HEK293 (cell line): ENCODE measurements at regions not wholly inside any gene's neighbourhood (a gene's known extent, or its start where the extent isn't known, plus 50 kb on each side); places are given as distances from the start of the nearest gene placed in this dataset.
A peak's percentile ranks its signal among the peaks of the same experiment; 100 is the strongest.

Experiments
- CTCF ChIA-PET: fragments of 350-600 bp; formaldehyde crosslinking; extraction: SDS; loops from one replicate; lab custom pipeline; 2021; ENCODE audit warnings: antibody characterized with exemption; lab: Yijun Ruan, JAX
- POLR2A ChIA-PET: fragments of 300-600 bp; formaldehyde crosslinking; extraction: SDS; loops from one replicate; lab custom pipeline; 2020; ENCODE audit warnings: antibody characterized with exemption, inconsistent platforms; lab: Yijun Ruan, JAX
- H3K27ac ChIP-seq: fragments of 200-500 bp; sonication (Bioruptor generic); 2 replicates; pipeline ENCODE4 v1.5.1; 2014; ENCODE audit warnings: low read depth, low read length, control low read depth, inconsistent platforms; ENCODE audit errors: extremely low read depth
- H3K36me3 ChIP-seq, 2 experiments: fragments of 200-500 bp in 1 of 2; sonication (Bioruptor generic) in 1 of 2; 1 replicate in 1 of 2; 2 replicates in 1 of 2; pipeline ENCODE4 v1.5.1; 2014 to 2017; ENCODE audit warnings: inconsistent platforms in 2 of 2, low read length in 2 of 2; ENCODE audit not compliant: control insufficient read depth in 2 of 2, insufficient read depth in 1 of 2
- H3K4me1 ChIP-seq: fragments of 200-500 bp; sonication (Bioruptor generic); 2 replicates; pipeline ENCODE4 v1.5.1; 2014; ENCODE audit warnings: mild to moderate bottlenecking, low read length, inconsistent platforms; ENCODE audit not compliant: control insufficient read depth, insufficient read depth
- H3K4me3 ChIP-seq: 2 replicates; pipeline ENCODE4 v1.5.1; 2011; ENCODE audit warnings: low read depth, mild to moderate bottlenecking, control low read depth, low read length, moderate library complexity
- H3K9me3 ChIP-seq: fragments of 200-500 bp; sonication (Bioruptor generic); 2 replicates; pipeline ENCODE4 v1.5.1; 2014; ENCODE audit warnings: low read depth, low read length, inconsistent platforms; ENCODE audit not compliant: control insufficient read depth, insufficient read depth
- GLI4 ChIP-seq: fragments of 450-650 bp; formaldehyde crosslinking; IDR thresholded peaks from 2 replicates; pipeline ENCODE4 v1.5.1; 2016; ENCODE audit warnings: missing biosample characterization, missing genetic modification characterization
- HIC1 ChIP-seq: fragments of 450-650 bp; formaldehyde crosslinking; IDR thresholded peaks from 2 replicates; pipeline ENCODE4 v1.5.1; 2016; ENCODE audit warnings: missing biosample characterization, missing genetic modification characterization
- KLF16 ChIP-seq: fragments of 450-650 bp; formaldehyde crosslinking; IDR thresholded peaks from 2 replicates; pipeline ENCODE4 v1.5.1; 2017; ENCODE audit warnings: missing biosample characterization, missing genetic modification characterization
- MEIS1 ChIP-seq: sonication (generic); formaldehyde crosslinking; IDR thresholded peaks from 2 replicates; pipeline ENCODE4 v1.8.1; 2022; ENCODE audit warnings: missing genetic modification reagents, mild to moderate bottlenecking, borderline replicate concordance
- REPIN1 ChIP-seq: fragments of 450-650 bp; formaldehyde crosslinking; IDR thresholded peaks from 2 replicates; pipeline ENCODE4 v1.5.1; 2017; ENCODE audit warnings: missing biosample characterization, missing genetic modification characterization, low read depth
- SETDB1 ChIP-seq: IDR thresholded peaks from one replicate; pipeline ENCODE4 v1.6.1; 2017; ENCODE audit warnings: mild to moderate bottlenecking, low read length, moderate library complexity, mixed read lengths; ENCODE audit not compliant: insufficient read length
- TSHZ1 ChIP-seq: fragments of 450-650 bp; formaldehyde crosslinking; IDR thresholded peaks from 2 replicates; pipeline ENCODE4 v1.5.1; 2016; ENCODE audit warnings: missing biosample characterization, missing genetic modification characterization, borderline replicate concordance
- ZFP69B ChIP-seq: fragments of 450-650 bp; formaldehyde crosslinking; IDR thresholded peaks from 2 replicates; pipeline ENCODE4 v1.5.1; 2016; ENCODE audit warnings: missing biosample characterization, missing genetic modification characterization
- ZNF121 ChIP-seq: fragments of 450-650 bp; formaldehyde crosslinking; IDR thresholded peaks from 2 replicates; pipeline ENCODE4 v1.5.1; 2016; ENCODE audit warnings: missing biosample characterization, missing genetic modification characterization
- ZNF146 ChIP-seq: fragments of 450-650 bp; formaldehyde crosslinking; IDR thresholded peaks from 2 replicates; pipeline ENCODE4 v1.5.1; 2016; ENCODE audit warnings: missing biosample characterization, missing genetic modification characterization
- ZNF184 ChIP-seq: fragments of 450-650 bp; IDR thresholded peaks from 2 replicates; pipeline ENCODE4 v1.5.1; 2018; ENCODE audit warnings: missing biosample characterization, mild to moderate bottlenecking, missing genetic modification characterization
- ZNF211 ChIP-seq: fragments of 450-650 bp; formaldehyde crosslinking; IDR thresholded peaks from 2 replicates; pipeline ENCODE4 v1.5.1; 2016; ENCODE audit warnings: low read depth, missing biosample characterization, missing genetic modification characterization
- ZNF26 ChIP-seq: fragments of 450-650 bp; formaldehyde crosslinking; IDR thresholded peaks from 2 replicates; pipeline ENCODE4 v1.5.1; 2016; ENCODE audit warnings: missing biosample characterization, missing genetic modification characterization
- ZNF274 ChIP-seq, 2 experiments: fragments of 200-500 bp in 1 of 2; fragments of 450-650 bp in 1 of 2; sonication (Bioruptor generic) in 1 of 2; formaldehyde crosslinking in 1 of 2; IDR thresholded peaks; 2 replicates each; pipeline versions ENCODE4 v1.5.1 to v1.6.1; 2014 to 2016; ENCODE audit warnings: borderline replicate concordance in 1 of 2, inconsistent platforms in 1 of 2, low read length in 1 of 2, missing biosample characterization in 1 of 2, missing genetic modification characterization in 1 of 2
- ZNF394 ChIP-seq: fragments of 450-650 bp; formaldehyde crosslinking; IDR thresholded peaks from 2 replicates; pipeline ENCODE4 v1.5.1; 2016; ENCODE audit warnings: missing biosample characterization, missing genetic modification characterization, mild to moderate bottlenecking, moderate library complexity, borderline replicate concordance
- ZNF473 ChIP-seq: fragments of 450-650 bp; formaldehyde crosslinking; IDR thresholded peaks from 2 replicates; pipeline ENCODE4 v1.5.1; 2017; ENCODE audit warnings: missing biosample characterization, missing genetic modification characterization
- ZNF514 ChIP-seq: fragments of 450-650 bp; formaldehyde crosslinking; IDR thresholded peaks from 2 replicates; pipeline ENCODE4 v1.5.1; 2016; ENCODE audit warnings: missing biosample characterization, missing genetic modification characterization
- ZNF544 ChIP-seq: fragments of 450-650 bp; formaldehyde crosslinking; IDR thresholded peaks from 2 replicates; pipeline ENCODE4 v1.5.0; 2017; ENCODE audit warnings: missing biosample characterization, missing genetic modification characterization
- ZNF561 ChIP-seq: fragments of 450-650 bp; IDR thresholded peaks from 2 replicates; pipeline ENCODE4 v1.5.1; 2018; ENCODE audit warnings: missing biosample characterization, missing genetic modification characterization, borderline replicate concordance
- ZNF585B ChIP-seq: fragments of 450-650 bp; formaldehyde crosslinking; IDR thresholded peaks from 2 replicates; pipeline ENCODE4 v1.5.1; 2016; ENCODE audit warnings: missing biosample characterization, missing genetic modification characterization
- ZNF768 ChIP-seq: fragments of 450-650 bp; formaldehyde crosslinking; IDR thresholded peaks from 2 replicates; pipeline ENCODE4 v1.5.1; 2018; ENCODE audit warnings: missing biosample characterization, mild to moderate bottlenecking, missing genetic modification characterization
- ZNF777 ChIP-seq: fragments of 450-650 bp; formaldehyde crosslinking; IDR thresholded peaks from 2 replicates; pipeline ENCODE4 v1.5.1; 2017; ENCODE audit warnings: missing biosample characterization, missing genetic modification characterization, borderline replicate concordance
- ZSCAN4 ChIP-seq: fragments of 450-650 bp; formaldehyde crosslinking; IDR thresholded peaks from 2 replicates; pipeline ENCODE4 v1.5.1; 2017; ENCODE audit warnings: missing biosample characterization, missing genetic modification characterization

GRCh38 chr6:43945768-43946080 is 175.7 kb downstream of the VEGFA start (continued):
- no peak for TF ChIP-seq HIC1 (tag by site-specific recombination)
- TF ChIP-seq ZNF394, result no peak
- no peak for TF ChIP-seq ZNF561 (tag by site-specific recombination)
- TF ChIP-seq ZNF544 (tag by site-specific recombination), result no peak
- no peak for TF ChIP-seq ZNF777 (tag by site-specific recombination)
- TF ChIP-seq REPIN1 (tag by site-specific recombination), result no peak
- TF ChIP-seq ZNF146 (tag by site-specific recombination), result no peak
- no peak for TF ChIP-seq ZNF514
- TF ChIP-seq ZNF121 (tag by site-specific recombination), result no peak
- no peak for TF ChIP-seq ZNF211 (tag by site-specific recombination)
- no peak for TF ChIP-seq ZNF585B (tag by site-specific recombination)

GRCh38 chr6:43944908-43945767 is 175.1 kb downstream of the VEGFA start:
- ChIA-PET CTCF (interaction anchor here (0.6 to 1.0 kb wide), 2 partner anchors 9 to 276 kb away, joined by 3 read pairs; no protein-coding TSS in a partner anchor), POLR2A (no interaction called here)
- no peak overlapping the region for H3K4me3 ChIP-seq
- H3K9me3 ChIP-seq, result no peaks in the 10 kb centered on the region
- no peaks in the 10 kb centered on the region for H3K4me1 ChIP-seq
- TF ChIP-seq ZNF274 (IDR thresholded peaks at IDR 0.05; ENCODE audit: low read length), result no peak
- no peak for TF ChIP-seq ZNF274 (tag by site-specific recombination; IDR thresholded peaks at IDR 0.05; ENCODE audit: borderline replicate concordance)
- TF ChIP-seq ZNF26 (tag by site-specific recombination), result peak; percentile 99
- peak; percentile 81 for TF ChIP-seq SETDB1
- H3K27ac ChIP-seq, result no peak overlapping the region
- H3K36me3 ChIP-seq, result no peaks in the 10 kb centered on the region

- no peaks in the 10 kb centered on the region for H3K9me3 ChIP-seq
- no peaks in the 10 kb centered on the region for H3K4me1 ChIP-seq
- CTCF ChIA-PET, result interaction anchor here (0.7 kb wide), 1 partner anchor 16 kb away, joined by 3 read pairs; no protein-coding TSS in a partner anchor
- H3K4me3 ChIP-seq, result no peak overlapping the region
- H3K27ac ChIP-seq, result no peak overlapping the region
- H3K36me3 ChIP-seq, result no peaks in the 10 kb centered on the region
- POLR2A ChIA-PET, result no interaction called here
- TF ChIP-seq ZNF768 (tag by site-specific recombination), result no peak
- TF ChIP-seq ZNF473 (tag by site-specific recombination), result no peak
- no peak for TF ChIP-seq ZFP69B
- TF ChIP-seq ZNF184 (tag by site-specific recombination), result no peak
- TF ChIP-seq TSHZ1 (tag by site-specific recombination), result no peak
- TF ChIP-seq ZSCAN4 (tag by site-specific recombination), result no peak
- TF ChIP-seq GLI4 (tag by site-specific recombination), result no peak
- no peak for TF ChIP-seq MEIS1 (CRISPR knock-in tag)
- TF ChIP-seq KLF16, result no peak
These were observed 173.8 kb downstream of the VEGFA start for GRCh38 chr6:43943781-43944250.
